ENCODE measurements at regions not wholly inside any gene's neighbourhood (a gene's known extent, or its start where the extent isn't known, plus 50 kb on each side); places are given as distances from the start of the nearest gene placed in this dataset.

- TF ChIP-seq CTCF (conservative IDR thresholded peaks at IDR 0.05; ENCODE audit: low read depth, low read length) = no peak
- Histone ChIP-seq H3K4me2 (no peak overlapping the region), H3K36me3 (ENCODE audit: insufficient read depth) (no peaks in the 10 kb centered on the region), H4K20me1 (ENCODE audit: insufficient read depth) (no peaks in the 10 kb centered on the region), H2AFZ (ENCODE audit: low read depth) (no peak overlapping the region), H3K4me1 (ENCODE audit: low read depth, poor library complexity, severe bottlenecking) (peaks cover 14% of the 10 kb centered on the region), H3K9ac (no peak overlapping the region), H3K4me3 (IDR thresholded peaks at IDR 0.05; ENCODE audit: insufficient read depth, low read depth, low read length) (no peak overlapping the region), H3K27me3 (ENCODE audit: insufficient read depth, low read depth) (no peaks in the 10 kb centered on the region), H3K79me2 (ENCODE audit: insufficient read depth, low read depth) (no peaks in the 10 kb centered on the region), H3K27ac (no peak overlapping the region)
Measured at GRCh38 chr12:91579516-91580263, 397.1 kb upstream of the DCN start.

- no peaks in the 10 kb centered on the region for H4K20me1 ChIP-seq (ENCODE audit: insufficient read depth)
- H3K27ac ChIP-seq = no peak overlapping the region
- peak overlapping the region; percentile 26 for H3K4me2 ChIP-seq
- peaks cover 22% of the 10 kb centered on the region for H3K4me1 ChIP-seq (ENCODE audit: low read depth, poor library complexity, severe bottlenecking)
- peak; percentile 68 for TF ChIP-seq CTCF (conservative IDR thresholded peaks at IDR 0.05; ENCODE audit: low read depth, low read length)
- H3K27me3 ChIP-seq (ENCODE audit: insufficient read depth, low read depth) = no peaks in the 10 kb centered on the region
- no peaks in the 10 kb centered on the region for H3K36me3 ChIP-seq (ENCODE audit: insufficient read depth)
- H3K79me2 ChIP-seq (ENCODE audit: insufficient read depth, low read depth) = no peaks in the 10 kb centered on the region
- H2AFZ ChIP-seq (ENCODE audit: low read depth) = peak overlapping the region; percentile 42
- peak overlapping the region; percentile 7; the same call in 1 of the 2 replicates for H3K9ac ChIP-seq
- no peak overlapping the region for H3K4me3 ChIP-seq (IDR thresholded peaks at IDR 0.05; ENCODE audit: insufficient read depth, low read depth, low read length)
Measured at GRCh38 chr12:91577586-91578539, 395.2 kb upstream of the DCN start.

- Histone ChIP-seq H2AFZ (ENCODE audit: low read depth) (no peak overlapping the region), H3K27ac (no peak overlapping the region), H3K4me2 (no peak overlapping the region), H3K79me2 (ENCODE audit: insufficient read depth, low read depth) (no peaks in the 10 kb centered on the region), H3K36me3 (ENCODE audit: insufficient read depth) (no peaks in the 10 kb centered on the region), H4K20me1 (ENCODE audit: insufficient read depth) (no peaks in the 10 kb centered on the region), H3K27me3 (ENCODE audit: insufficient read depth, low read depth) (no peaks in the 10 kb centered on the region), H3K9ac (no peak overlapping the region), H3K4me1 (ENCODE audit: low read depth, poor library complexity, severe bottlenecking) (peaks cover 22% of the 10 kb centered on the region), H3K4me3 (IDR thresholded peaks at IDR 0.05; ENCODE audit: insufficient read depth, low read depth, low read length) (no peak overlapping the region)
- TF ChIP-seq CTCF (conservative IDR thresholded peaks at IDR 0.05; ENCODE audit: low read depth, low read length) = no peak
Measured at GRCh38 chr12:91576432-91576831, 393.8 kb upstream of the DCN start.

- no peak for TF ChIP-seq CTCF (conservative IDR thresholded peaks at IDR 0.05; ENCODE audit: low read depth, low read length)
- no peak overlapping the region for H3K4me3 ChIP-seq (IDR thresholded peaks at IDR 0.05; ENCODE audit: insufficient read depth, low read depth, low read length)
- H3K27me3 ChIP-seq (ENCODE audit: insufficient read depth, low read depth) = no peaks in the 10 kb centered on the region
- no peaks in the 10 kb centered on the region for H3K79me2 ChIP-seq (ENCODE audit: insufficient read depth, low read depth)
- no peak overlapping the region for H3K4me2 ChIP-seq
- H3K27ac ChIP-seq = no peak overlapping the region
- H3K4me1 ChIP-seq (ENCODE audit: low read depth, poor library complexity, severe bottlenecking) = peaks cover 22% of the 10 kb centered on the region
- no peak overlapping the region for H3K9ac ChIP-seq
- no peaks in the 10 kb centered on the region for H4K20me1 ChIP-seq (ENCODE audit: insufficient read depth)
- H2AFZ ChIP-seq (ENCODE audit: low read depth) = no peak overlapping the region
- H3K36me3 ChIP-seq (ENCODE audit: insufficient read depth) = no peaks in the 10 kb centered on the region
Measured at GRCh38 chr12:91575630-91576029, 393.0 kb upstream of the DCN start.

Measured in KMS-11 (cell line).